ENCODE measurements at regions not wholly inside any gene's neighbourhood (a gene's known extent, or its start where the extent isn't known, plus 50 kb on each side); places are given as distances from the start of the nearest gene placed in this dataset.
A peak's percentile ranks its signal among the peaks of the same experiment; 100 is the strongest.

DNA sequence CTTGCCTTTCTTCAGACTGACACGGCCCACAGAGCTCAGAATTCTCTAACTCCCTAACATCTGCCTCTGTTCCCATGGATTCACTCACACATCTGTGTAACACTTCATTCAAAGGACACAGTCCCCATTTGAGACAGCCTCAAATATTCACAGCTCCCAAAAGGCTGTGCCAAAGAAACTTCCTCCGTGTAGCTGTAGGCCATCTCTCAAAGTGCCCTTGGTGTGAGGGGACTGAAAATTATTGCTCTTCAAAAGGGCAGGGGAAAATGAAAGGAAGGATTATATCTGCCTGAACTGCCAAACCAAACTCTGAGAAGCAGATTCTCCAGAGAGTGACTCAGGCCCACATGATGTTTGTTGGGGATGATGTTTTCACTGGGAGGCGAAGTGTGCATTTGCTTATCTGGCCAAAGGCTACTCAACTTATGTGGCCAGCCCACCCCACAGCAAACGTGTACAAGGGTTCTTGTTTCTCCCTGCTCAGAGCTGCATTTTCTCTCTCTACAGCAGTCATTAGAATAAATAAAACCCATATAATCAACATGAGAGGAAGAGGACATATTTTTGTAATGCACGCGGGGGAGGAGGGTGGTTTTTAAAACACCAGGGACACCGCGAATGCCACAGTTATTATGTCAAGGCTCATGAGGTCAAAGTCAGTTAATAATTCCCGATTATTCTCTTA lies 302.4 kb upstream of the NFE2L3 start:
- Histone ChIP-seq H3K9me3 (ENCODE audit: insufficient read depth, low read length) (no peaks in the 10 kb centered on the region), H3K27me3 (ENCODE audit: insufficient read depth, insufficient read length) (peaks cover 28% of the 10 kb centered on the region), H3K4me3 (ENCODE audit: insufficient read length, low read depth) (no peak overlapping the region), H3K36me3 (ENCODE audit: insufficient read depth, insufficient read length, low read length) (no peaks in the 10 kb centered on the region), H3K9ac (ENCODE audit: insufficient read length, low read depth) (no peak overlapping the region), H3K4me1 (ENCODE audit: insufficient read depth, insufficient read length) (no peaks in the 10 kb centered on the region)
- DNase-seq (ENCODE audit: low read depth, low spot score): no peak
- TF ChIP-seq SUZ12 (IDR thresholded peaks at IDR 0.05; ENCODE audit: extremely low read depth, insufficient read depth, insufficient read length) (no peak), YY1 (IDR thresholded peaks at IDR 0.05; ENCODE audit: insufficient read depth, insufficient read length) (no peak), ZNF274 (IDR thresholded peaks at IDR 0.05; ENCODE audit: low read depth, low read length) (no peak)

- DNase-seq (ENCODE audit: low read depth, low spot score): no peak
- TF ChIP-seq SUZ12 (IDR thresholded peaks at IDR 0.05; ENCODE audit: extremely low read depth, insufficient read depth, insufficient read length) (no peak), YY1 (IDR thresholded peaks at IDR 0.05; ENCODE audit: insufficient read depth, insufficient read length) (no peak), ZNF274 (IDR thresholded peaks at IDR 0.05; ENCODE audit: low read depth, low read length) (no peak)
- Histone ChIP-seq H3K27me3 (ENCODE audit: insufficient read depth, insufficient read length) (peaks cover 28% of the 10 kb centered on the region), H3K4me3 (ENCODE audit: insufficient read length, low read depth) (no peak overlapping the region), H3K4me1 (ENCODE audit: insufficient read depth, insufficient read length) (no peaks in the 10 kb centered on the region), H3K9me3 (ENCODE audit: insufficient read depth, low read length) (no peaks in the 10 kb centered on the region), H3K9ac (ENCODE audit: insufficient read length, low read depth) (no peak overlapping the region), H3K36me3 (ENCODE audit: insufficient read depth, insufficient read length, low read length) (no peaks in the 10 kb centered on the region)
Measured at GRCh38 chr7:25850216-25850615, 301.8 kb upstream of the NFE2L3 start.

- Histone ChIP-seq H3K9ac (ENCODE audit: insufficient read length, low read depth) (no peak overlapping the region), H3K27me3 (ENCODE audit: insufficient read depth, insufficient read length) (peaks cover 33% of the 10 kb centered on the region), H3K9me3 (ENCODE audit: insufficient read depth, low read length) (no peaks in the 10 kb centered on the region), H3K4me3 (ENCODE audit: insufficient read length, low read depth) (no peak overlapping the region), H3K36me3 (ENCODE audit: insufficient read depth, insufficient read length, low read length) (no peaks in the 10 kb centered on the region), H3K4me1 (ENCODE audit: insufficient read depth, insufficient read length) (no peaks in the 10 kb centered on the region)
- TF ChIP-seq SUZ12 (IDR thresholded peaks at IDR 0.05; ENCODE audit: extremely low read depth, insufficient read depth, insufficient read length) (no peak), YY1 (IDR thresholded peaks at IDR 0.05; ENCODE audit: insufficient read depth, insufficient read length) (no peak), ZNF274 (IDR thresholded peaks at IDR 0.05; ENCODE audit: low read depth, low read length) (no peak)
- DNase-seq (ENCODE audit: low read depth, low spot score): no peak
Measured at GRCh38 chr7:25850735-25851134, 301.3 kb upstream of the NFE2L3 start.

- peak overlapping the region; percentile 57 for H3K9ac ChIP-seq (ENCODE audit: insufficient read length, low read depth)
- TF ChIP-seq ZNF274 (IDR thresholded peaks at IDR 0.05; ENCODE audit: low read depth, low read length): no peak
- no peak for TF ChIP-seq YY1 (IDR thresholded peaks at IDR 0.05; ENCODE audit: insufficient read depth, insufficient read length)
- no peak for TF ChIP-seq SUZ12 (IDR thresholded peaks at IDR 0.05; ENCODE audit: extremely low read depth, insufficient read depth, insufficient read length)
- H3K9me3 ChIP-seq (ENCODE audit: insufficient read depth, low read length): no peaks in the 10 kb centered on the region
- peaks cover 42% of the 10 kb centered on the region for H3K27me3 ChIP-seq (ENCODE audit: insufficient read depth, insufficient read length)
- H3K36me3 ChIP-seq (ENCODE audit: insufficient read depth, insufficient read length, low read length): no peaks in the 10 kb centered on the region
- peak; percentile 87 for DNase-seq (ENCODE audit: low read depth, low spot score)
- peak overlapping the region; percentile 43 for H3K4me3 ChIP-seq (ENCODE audit: insufficient read length, low read depth)
- H3K4me1 ChIP-seq (ENCODE audit: insufficient read depth, insufficient read length): no peaks in the 10 kb centered on the region
Measured at GRCh38 chr7:25851332-25852210, 300.4 kb upstream of the NFE2L3 start.

- peak overlapping the region; percentile 43 for H3K4me3 ChIP-seq (ENCODE audit: insufficient read length, low read depth)
- H3K4me1 ChIP-seq (ENCODE audit: insufficient read depth, insufficient read length): no peaks in the 10 kb centered on the region
- no peak for DNase-seq (ENCODE audit: low read depth, low spot score)
- no peaks in the 10 kb centered on the region for H3K36me3 ChIP-seq (ENCODE audit: insufficient read depth, insufficient read length, low read length)
- peaks cover 42% of the 10 kb centered on the region for H3K27me3 ChIP-seq (ENCODE audit: insufficient read depth, insufficient read length)
- H3K9ac ChIP-seq (ENCODE audit: insufficient read length, low read depth): peak overlapping the region; percentile 58
- peak; percentile 74 for TF ChIP-seq SUZ12 (IDR thresholded peaks at IDR 0.05; ENCODE audit: extremely low read depth, insufficient read depth, insufficient read length)
- no peak for TF ChIP-seq ZNF274 (IDR thresholded peaks at IDR 0.05; ENCODE audit: low read depth, low read length)
- H3K9me3 ChIP-seq (ENCODE audit: insufficient read depth, low read length): no peaks in the 10 kb centered on the region
Measured at GRCh38 chr7:25852211-25852938, 299.6 kb upstream of the NFE2L3 start.

DNA sequence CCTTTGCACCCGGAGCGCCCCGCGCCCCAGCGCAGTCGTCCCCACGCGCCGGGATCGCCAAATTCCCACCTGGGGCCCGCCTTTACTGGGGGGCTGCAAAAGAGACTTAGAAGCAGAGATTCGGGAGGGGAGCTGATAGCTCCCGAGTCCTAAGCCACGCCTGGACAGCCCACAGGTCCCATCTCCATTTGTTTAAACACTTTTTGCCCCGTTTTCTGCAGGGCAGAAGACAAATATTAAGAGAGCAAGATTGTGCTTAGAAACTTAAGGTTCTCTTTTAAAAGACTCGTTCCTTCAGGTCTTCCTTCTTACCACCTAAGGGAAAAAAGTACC lies 299.1 kb upstream of the NFE2L3 start:
- Histone ChIP-seq H3K9me3 (ENCODE audit: insufficient read depth, low read length) (no peaks in the 10 kb centered on the region), H3K9ac (ENCODE audit: insufficient read length, low read depth) (peak overlapping the region; percentile 58), H3K36me3 (ENCODE audit: insufficient read depth, insufficient read length, low read length) (no peaks in the 10 kb centered on the region), H3K4me3 (ENCODE audit: insufficient read length, low read depth) (peak overlapping the region; percentile 43), H3K27me3 (ENCODE audit: insufficient read depth, insufficient read length) (peaks cover 48% of the 10 kb centered on the region), H3K4me1 (ENCODE audit: insufficient read depth, insufficient read length) (peaks cover 2% of the 10 kb centered on the region)
- TF ChIP-seq SUZ12 (IDR thresholded peaks at IDR 0.05; ENCODE audit: extremely low read depth, insufficient read depth, insufficient read length) (peak; percentile 58), ZNF274 (IDR thresholded peaks at IDR 0.05; ENCODE audit: low read depth, low read length) (no peak)
- no peak for DNase-seq (ENCODE audit: low read depth, low spot score)

- TF ChIP-seq YY1 (IDR thresholded peaks at IDR 0.05; ENCODE audit: insufficient read depth, insufficient read length) (no peak), ZNF274 (IDR thresholded peaks at IDR 0.05; ENCODE audit: low read depth, low read length) (no peak), SUZ12 (IDR thresholded peaks at IDR 0.05; ENCODE audit: extremely low read depth, insufficient read depth, insufficient read length) (no peak)
- peaks cover 2% of the 10 kb centered on the region for H3K4me1 ChIP-seq (ENCODE audit: insufficient read depth, insufficient read length)
- H3K9ac ChIP-seq (ENCODE audit: insufficient read length, low read depth): no peak overlapping the region
- H3K36me3 ChIP-seq (ENCODE audit: insufficient read depth, insufficient read length, low read length): no peaks in the 10 kb centered on the region
- no peaks in the 10 kb centered on the region for H3K9me3 ChIP-seq (ENCODE audit: insufficient read depth, low read length)
- no peak for DNase-seq (ENCODE audit: low read depth, low spot score)
- peaks cover 52% of the 10 kb centered on the region for H3K27me3 ChIP-seq (ENCODE audit: insufficient read depth, insufficient read length)
- no peak overlapping the region for H3K4me3 ChIP-seq (ENCODE audit: insufficient read length, low read depth)
Measured at GRCh38 chr7:25853314-25853713, 298.7 kb upstream of the NFE2L3 start.

All from NT2/D1 (cell line).